K562 (cell line): ENCODE measurements at regions not wholly inside any gene's neighbourhood (a gene's known extent, or its start where the extent isn't known, plus 50 kb on each side); places are given as distances from the start of the nearest gene placed in this dataset.

Experiments
- ATAC-seq: fragments of 200-7000 bp; cut with Tn5 transposase; 3 replicates; pipeline ENCODE4 v1.9.1; 2020; ENCODE audit warnings: moderate library complexity
- BruUV-seq: library from RNA; stranded (reverse); fragments of 400-500 nt; replicated peaks from 2 replicates; lab custom pipeline; 2021; lab: Mats Ljungman, UMichigan
- CTCF ChIA-PET: fragments of 300-600 bp; formaldehyde crosslinking; extraction: SDS; loops from one replicate; lab custom pipeline; 2021; ENCODE audit warnings: low intra/inter-chr PET ratio; lab: Yijun Ruan, JAX
- POLR2A ChIA-PET: fragments of 300-600, 350-650 bp; sonication (Branson Sonifier 250); formaldehyde crosslinking; extraction: SDS; loops from one replicate; lab custom pipeline; 2021; ENCODE audit warnings: antibody characterized with exemption, inconsistent platforms; lab: Yijun Ruan, JAX
- DNase-seq, 4 experiments: peaks; one replicate each; pipeline versions ENCODE4 v3.0.0 to v3.0.0-alpha.2; 2011 to 2018; ENCODE audit warnings: low spot score in 3 of 4, mixed read lengths in 3 of 4; ENCODE audit errors: extremely low read depth in 1 of 4
- FAIRE-seq: peaks from 2 replicates; lab custom pipeline; 2011; peaks lifted over from hg19 to GRCh38; lab: Jason Lieb, UNC
- H2AFZ ChIP-seq: 2 replicates; pipeline ENCODE4 v1.6.0; 2011; ENCODE audit warnings: low read depth, low read length, control low read depth, inconsistent platforms
- H3K27ac ChIP-seq: fragments of 200-600 bp; 3 replicates; pipeline ENCODE4 v1.8.0; 2011; ENCODE audit warnings: low read depth, mild to moderate bottlenecking, control low read depth, inconsistent platforms, low read length, moderate library complexity, mixed read lengths; ENCODE audit errors: extremely low read depth
- H3K27me3 ChIP-seq, 2 experiments: fragments of 300-600 bp in 1 of 2; 2 replicates in 1 of 2; 3 replicates in 1 of 2; pipeline versions ENCODE4 v1.6.0 to v1.8.0; 2011; ENCODE audit warnings: inconsistent platforms in 2 of 2, low read length in 2 of 2, mild to moderate bottlenecking in 1 of 2, mixed read lengths in 1 of 2, moderate library complexity in 1 of 2; ENCODE audit not compliant: control insufficient read depth in 2 of 2, insufficient read depth in 2 of 2
- H3K36me3 ChIP-seq: fragments of 300-600 bp; 3 replicates; pipeline ENCODE4 v1.8.0; 2011; ENCODE audit warnings: mild to moderate bottlenecking, low read length, inconsistent platforms; ENCODE audit not compliant: control insufficient read depth, insufficient read depth
- H3K4me1 ChIP-seq, 2 experiments: fragments of 200-600 bp in 1 of 2; replicated peaks in 1 of 2; 2 replicates in 1 of 2; 3 replicates in 1 of 2; pipeline versions ENCODE4 v1.5.1 to v1.8.0; 2011; ENCODE audit warnings: inconsistent platforms in 2 of 2, low read length in 2 of 2, mild to moderate bottlenecking in 1 of 2, mixed read lengths in 1 of 2, moderate library complexity in 1 of 2; ENCODE audit not compliant: control insufficient read depth in 2 of 2, insufficient read depth in 2 of 2
- H3K4me2 ChIP-seq: 2 replicates; pipeline ENCODE4 v1.6.1; 2011; ENCODE audit warnings: low read length, control low read depth, inconsistent platforms, mixed read lengths; ENCODE audit not compliant: insufficient read depth
- H3K4me3 ChIP-seq: fragments of 200-600 bp; sonication (generic), shearing (Covaris generic); 2 replicates; pipeline ENCODE4 v1.5.1; 2016; ENCODE audit warnings: control low read depth, inconsistent platforms
- H3K79me2 ChIP-seq: fragments of 200-600 bp; 3 replicates; pipeline ENCODE4 v1.8.0; 2011; ENCODE audit warnings: low read length, inconsistent platforms; ENCODE audit not compliant: control insufficient read depth, insufficient read depth
- H3K9ac ChIP-seq, 2 experiments: 2 replicates each; pipeline versions ENCODE4 v1.6.0 to v1.6.1; 2011; ENCODE audit warnings: low read depth in 2 of 2, low read length in 2 of 2, control low read depth in 1 of 2, inconsistent platforms in 1 of 2, mild to moderate bottlenecking in 1 of 2, mixed read lengths in 1 of 2; ENCODE audit not compliant: insufficient read depth in 1 of 2
- H3K9me1 ChIP-seq: one replicate; pipeline ENCODE4 v1.6.0; 2011; ENCODE audit warnings: inconsistent platforms, mild to moderate bottlenecking, low read length, moderate library complexity; ENCODE audit not compliant: control insufficient read depth, insufficient read depth
- H3K9me3 ChIP-seq: replicated peaks from 2 replicates; pipeline ENCODE4 v1.5.1; 2011; ENCODE audit warnings: low read depth, low read length, inconsistent platforms; ENCODE audit not compliant: control insufficient read depth, insufficient read depth
- H4K20me1 ChIP-seq: replicated peaks from 2 replicates; pipeline ENCODE4 v1.6.1; 2011; ENCODE audit warnings: low read length, inconsistent platforms, mixed read lengths; ENCODE audit not compliant: control insufficient read depth, insufficient read depth
- ILF3 ChIP-seq: fragments of 450-650 bp; IDR thresholded peaks from 2 replicates; pipeline ENCODE4 v1.6.1; 2018; ENCODE audit warnings: antibody characterized with exemption, mild to moderate bottlenecking, moderate library complexity, borderline replicate concordance
- PRMT5 ChIP-seq: sonication (generic); formaldehyde crosslinking; IDR thresholded peaks from 2 replicates; pipeline ENCODE4 v1.5.0; 2020; ENCODE audit warnings: missing genetic modification reagents
- SMAD1 ChIP-seq: fragments of 150-350 bp; IDR thresholded peaks from 2 replicates; pipeline ENCODE4 v1.6.1; 2014; ENCODE audit warnings: low read length, low read depth; ENCODE audit not compliant: partially characterized antibody
- SPI1 ChIP-seq: IDR thresholded peaks from 2 replicates; pipeline ENCODE4 v1.6.1; 2011; ENCODE audit warnings: low read depth, low read length, control low read depth, borderline replicate concordance
- YBX1 ChIP-seq: fragments of 450-650 bp; IDR thresholded peaks from 2 replicates; pipeline ENCODE4 v1.7.1; 2016; ENCODE audit warnings: mild to moderate bottlenecking
- ZNF785 ChIP-seq: fragments of 250-450 bp; sonication (Bioruptor Pico); IDR thresholded peaks from 2 replicates; pipeline ENCODE4 v1.4.0; 2020; ENCODE audit warnings: mild to moderate bottlenecking
- WGBS: fragments of 100-300 bp; shearing (Covaris generic); methylation state at CpG from one replicate; pipeline ENCODE4 v1.1.6; 2016; ENCODE audit warnings: low coverage, mixed read lengths; ENCODE audit not compliant: insufficient coverage; ENCODE audit errors: missing lambda C conversion rate; 5-methylcytosine and 5-hydroxymethylcytosine counted together
- in situ Hi-C: fragments of 300-500 bp; cut with MboI; formaldehyde crosslinking; loops from 4 replicates; pipeline ENCODE4 v1.15.0; 2018; ENCODE audit warnings: inconsistent platforms, mixed read lengths
- intact Hi-C: fragments of 100-400 bp; cut with micrococcal nuclease; formaldehyde crosslinking; loops from 2 replicates; pipeline ENCODE4 v1.14.2; 2022
- TF ChIP-seq, protein P1 (sequence below): sonication (generic); IDR thresholded peaks from 2 replicates; pipeline ENCODE4 v1.6.1; 2016
- TF ChIP-seq, protein P2 (sequence below): sonication (generic); formaldehyde crosslinking; IDR thresholded peaks from 2 replicates; pipeline ENCODE4 v1.8.0; 2022; ENCODE audit warnings: mild to moderate bottlenecking, missing genetic modification reagents

DNA sequence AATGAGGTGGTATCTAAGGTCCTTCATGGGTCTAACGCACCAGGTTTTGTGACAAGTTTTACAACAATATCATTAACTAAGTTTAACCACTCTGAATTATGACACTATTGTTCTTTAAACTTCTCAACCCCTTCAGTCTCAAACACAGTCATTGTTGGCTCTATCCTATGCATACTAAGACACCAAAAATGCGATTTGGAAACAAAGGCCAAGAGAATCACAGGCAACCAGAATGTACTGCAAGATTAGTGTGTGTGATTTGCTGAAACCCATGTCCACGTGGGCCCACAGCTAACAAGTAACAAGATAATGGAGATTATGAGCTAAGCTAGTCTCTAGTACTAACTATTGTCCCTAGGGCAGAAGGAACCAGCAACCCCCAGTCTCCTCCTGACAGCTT lies 142.2 kb upstream of the RANBP3L start:
- no TSS peak for BruUV-seq
- Histone ChIP-seq H2AFZ (peak overlapping the region; percentile 66), H3K9ac (no peak overlapping the region), H3K9me3 (no peaks in the 10 kb centered on the region), H4K20me1 (no peaks in the 10 kb centered on the region), H3K27me3 (no peaks in the 10 kb centered on the region), H3K36me3 (no peaks in the 10 kb centered on the region), H3K27ac (no peak overlapping the region; the same call in 1 of the 3 replicates), H3K9me1 (no peaks in the 10 kb centered on the region), H3K4me3 (no peak overlapping the region), H3K79me2 (no peaks in the 10 kb centered on the region), H3K4me2 (peak overlapping the region; percentile 2; the same call in 1 of the 2 replicates), H3K4me1 (peaks cover 30 to 47% of the 10 kb centered on the region in 2 experiments; a peak in 4 of 5 replicates)
- intact Hi-C loops = no loop called here
- no peak for FAIRE-seq
- TF ChIP-seq SMAD1 = no peak
- TF ChIP-seq, protein P1, sequence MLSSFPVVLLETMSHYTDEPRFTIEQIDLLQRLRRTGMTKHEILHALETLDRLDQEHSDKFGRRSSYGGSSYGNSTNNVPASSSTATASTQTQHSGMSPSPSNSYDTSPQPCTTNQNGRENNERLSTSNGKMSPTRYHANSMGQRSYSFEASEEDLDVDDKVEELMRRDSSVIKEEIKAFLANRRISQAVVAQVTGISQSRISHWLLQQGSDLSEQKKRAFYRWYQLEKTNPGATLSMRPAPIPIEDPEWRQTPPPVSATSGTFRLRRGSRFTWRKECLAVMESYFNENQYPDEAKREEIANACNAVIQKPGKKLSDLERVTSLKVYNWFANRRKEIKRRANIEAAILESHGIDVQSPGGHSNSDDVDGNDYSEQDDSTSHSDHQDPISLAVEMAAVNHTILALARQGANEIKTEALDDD = peak; percentile 83
- in situ Hi-C loops = no loop called here
- no peak for DNase-seq
- CTCF ChIA-PET = no interaction called here
- POLR2A ChIA-PET = interaction anchor here (0.5 kb wide), 1 partner anchor 309 kb away, joined by 3 read pairs; no protein-coding TSS in a partner anchor
- WGBS = 49% methylated on average over 3 of the region's 3 CpGs
- no peak for ATAC-seq

DNA sequence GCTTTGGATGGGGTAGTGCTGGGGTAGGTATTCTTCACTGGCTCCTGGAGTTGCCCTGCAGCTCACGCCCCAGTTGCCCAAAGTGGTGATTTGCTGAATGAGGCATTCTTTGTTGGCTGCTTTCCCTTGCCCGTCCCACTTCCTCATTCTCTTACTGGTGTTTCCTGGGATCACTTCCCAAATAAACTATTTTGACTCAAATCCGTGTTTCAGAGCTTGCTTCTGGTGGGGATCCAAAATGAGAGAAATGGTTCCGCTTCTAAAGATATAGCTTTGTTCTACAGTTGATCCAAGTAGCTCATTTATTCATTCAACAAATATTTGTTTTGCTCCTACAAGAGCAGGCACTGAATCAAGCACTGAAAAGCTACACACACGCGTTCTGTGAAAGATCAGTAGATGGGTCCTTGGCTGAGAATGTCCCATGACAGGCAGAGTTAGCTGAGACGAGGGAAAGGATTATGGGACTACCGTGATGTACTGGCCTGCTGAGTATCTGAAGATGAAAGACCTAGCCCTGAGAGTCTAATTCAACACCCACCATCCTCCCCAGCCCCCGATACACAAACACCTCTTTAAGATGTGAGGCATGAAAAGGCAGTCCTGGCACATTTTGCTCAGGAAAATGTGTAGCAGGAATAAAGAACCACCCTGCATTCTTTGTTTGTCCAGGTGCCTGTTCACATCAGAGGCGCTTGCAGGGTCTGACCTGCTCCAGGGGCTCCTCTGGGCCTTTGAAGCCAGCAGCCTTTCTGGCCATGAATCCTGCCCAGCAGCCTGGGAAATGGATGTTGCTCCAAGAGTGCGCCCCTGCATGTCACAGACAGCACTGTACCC lies 143.1 kb upstream of the RANBP3L start:
- 72% methylated on average over 11 of the region's 11 CpGs for WGBS
- H2AFZ ChIP-seq = peak overlapping the region; percentile 66
- TF ChIP-seq, protein P2, sequence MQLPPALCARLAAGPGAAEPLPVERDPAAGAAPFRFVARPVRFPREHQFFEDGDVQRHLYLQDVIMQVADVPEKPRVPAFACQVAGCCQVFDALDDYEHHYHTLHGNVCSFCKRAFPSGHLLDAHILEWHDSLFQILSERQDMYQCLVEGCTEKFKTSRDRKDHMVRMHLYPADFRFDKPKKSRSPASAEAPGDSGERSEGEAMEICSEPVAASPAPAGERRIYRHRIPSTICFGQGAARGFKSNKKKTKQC (CRISPR knock-in tag) = no peak
- TF ChIP-seq ILF3 (no peak), ZNF785 (CRISPR knock-in tag) (no peak), SPI1 (peak; percentile 87), PRMT5 (CRISPR knock-in tag) (no peak), YBX1 (no peak)

More for the DNA sequence above, 143.1 kb upstream of the RANBP3L start:
- no peaks in the 10 kb centered on the region for H3K9me1 ChIP-seq
- H3K4me1 ChIP-seq = peaks cover 30 to 40% of the 10 kb centered on the region in 2 experiments; a peak in 4 of 5 replicates
- H3K4me2 ChIP-seq = no peak overlapping the region
- H3K27me3 ChIP-seq = no peaks in the 10 kb centered on the region
- H3K27ac ChIP-seq = no peak overlapping the region
- H3K4me3 ChIP-seq = no peak overlapping the region
- CTCF ChIA-PET = no interaction called here
- no peaks in the 10 kb centered on the region for H3K79me2 ChIP-seq
- no peaks in the 10 kb centered on the region for H3K36me3 ChIP-seq
- H3K9me3 ChIP-seq = no peaks in the 10 kb centered on the region
- no peaks in the 10 kb centered on the region for H4K20me1 ChIP-seq
- no peak overlapping the region for H3K9ac ChIP-seq
- in situ Hi-C loops (no loop called here), intact Hi-C loops (no loop called here)
- BruUV-seq = no TSS peak
- no peak for FAIRE-seq
- ATAC-seq = no peak
- DNase-seq = no peak
- POLR2A ChIA-PET = interaction anchor here (0.5 to 1.0 kb wide), 2 partner anchors 10 to 309 kb away, joined by 3 to 4 read pairs; no protein-coding TSS in a partner anchor
